Fibroblast of lung (primary cell): ENCODE measurements at regions not wholly inside any gene's neighbourhood (a gene's known extent, or its start where the extent isn't known, plus 50 kb on each side); places are given as distances from the start of the nearest gene placed in this dataset.
A peak's percentile ranks its signal among the peaks of the same experiment; 100 is the strongest.

Experiments
- DNase-seq, 2 donors: peaks; one replicate each; pipeline versions ENCODE4 v3.0.0 to v3.0.0-alpha.2; 2010; ENCODE audit warnings: low read depth in 2 of 2
- H2AFZ ChIP-seq: 2 replicates; pipeline ENCODE4 v1.5.1; 2012; ENCODE audit warnings: low read length, control low read depth, inconsistent platforms
- H3K27ac ChIP-seq: 2 replicates; pipeline ENCODE4 v1.5.1; 2011; ENCODE audit warnings: low read length, control low read depth; ENCODE audit not compliant: insufficient read depth
- H3K27me3 ChIP-seq: 2 replicates; pipeline ENCODE4 v1.5.1; 2011; ENCODE audit warnings: mild to moderate bottlenecking, low read length; ENCODE audit not compliant: control insufficient read depth, insufficient read depth
- H3K36me3 ChIP-seq: 2 replicates; pipeline ENCODE4 v1.5.1; 2011; ENCODE audit warnings: low read length; ENCODE audit not compliant: control insufficient read depth, insufficient read depth
- H3K4me1 ChIP-seq: 2 replicates; pipeline ENCODE4 v1.5.1; 2011; ENCODE audit warnings: low read length; ENCODE audit not compliant: control insufficient read depth, insufficient read depth; ENCODE audit errors: extremely low read depth
- H3K4me2 ChIP-seq: 2 replicates; pipeline ENCODE4 v1.5.1; 2011; ENCODE audit warnings: low read length, control low read depth; ENCODE audit not compliant: insufficient read depth; ENCODE audit errors: extremely low read depth
- H3K4me3 ChIP-seq, 4 experiments: fragments of 200-600 bp in 1 of 4; sonication (generic) in 1 of 4; replicated peaks in 1 of 4; 2 replicates each; pipeline ENCODE4 v1.5.1; 2011 to 2016; ENCODE audit warnings: low read length in 4 of 4, low read depth in 3 of 4, mild to moderate bottlenecking in 3 of 4, control low read depth in 2 of 4, inconsistent platforms in 1 of 4, mixed read lengths in 1 of 4; ENCODE audit not compliant: insufficient read depth in 1 of 4; ENCODE audit errors: control extremely low read depth in 1 of 4
- H3K79me2 ChIP-seq: 2 replicates; pipeline ENCODE4 v1.5.1; 2012; ENCODE audit warnings: mild to moderate bottlenecking, low read length, inconsistent platforms; ENCODE audit not compliant: control insufficient read depth, insufficient read depth
- H3K9ac ChIP-seq: 2 replicates; pipeline ENCODE4 v1.5.1; 2011; ENCODE audit warnings: mild to moderate bottlenecking, low read length, control low read depth; ENCODE audit not compliant: insufficient read depth
- H3K9me3 ChIP-seq: 2 replicates; pipeline ENCODE4 v1.5.1; 2012; ENCODE audit warnings: low read depth, low read length; ENCODE audit not compliant: control insufficient read depth, insufficient read depth
- H4K20me1 ChIP-seq: 2 replicates; pipeline ENCODE4 v1.5.1; 2011; ENCODE audit warnings: low read length; ENCODE audit not compliant: control insufficient read depth, insufficient read depth; ENCODE audit errors: extremely low read depth
- EZH2 ChIP-seq: IDR thresholded peaks from 2 replicates; pipeline ENCODE4 v1.5.1; 2012; ENCODE audit warnings: low read length, control low read depth, mild to moderate bottlenecking; ENCODE audit errors: missing control alignments
- TF ChIP-seq, protein P1 (sequence below), 2 donors: IDR thresholded peaks in 1 of 2; conservative IDR thresholded peaks in 1 of 2; 1 replicate in 1 of 2; 2 replicates in 1 of 2; pipeline ENCODE4 v1.5.1; 2011 to 2012; ENCODE audit warnings: low read length in 2 of 2, control low read depth in 1 of 2, inconsistent platforms in 1 of 2, low read depth in 1 of 2, mild to moderate bottlenecking in 1 of 2

DNA sequence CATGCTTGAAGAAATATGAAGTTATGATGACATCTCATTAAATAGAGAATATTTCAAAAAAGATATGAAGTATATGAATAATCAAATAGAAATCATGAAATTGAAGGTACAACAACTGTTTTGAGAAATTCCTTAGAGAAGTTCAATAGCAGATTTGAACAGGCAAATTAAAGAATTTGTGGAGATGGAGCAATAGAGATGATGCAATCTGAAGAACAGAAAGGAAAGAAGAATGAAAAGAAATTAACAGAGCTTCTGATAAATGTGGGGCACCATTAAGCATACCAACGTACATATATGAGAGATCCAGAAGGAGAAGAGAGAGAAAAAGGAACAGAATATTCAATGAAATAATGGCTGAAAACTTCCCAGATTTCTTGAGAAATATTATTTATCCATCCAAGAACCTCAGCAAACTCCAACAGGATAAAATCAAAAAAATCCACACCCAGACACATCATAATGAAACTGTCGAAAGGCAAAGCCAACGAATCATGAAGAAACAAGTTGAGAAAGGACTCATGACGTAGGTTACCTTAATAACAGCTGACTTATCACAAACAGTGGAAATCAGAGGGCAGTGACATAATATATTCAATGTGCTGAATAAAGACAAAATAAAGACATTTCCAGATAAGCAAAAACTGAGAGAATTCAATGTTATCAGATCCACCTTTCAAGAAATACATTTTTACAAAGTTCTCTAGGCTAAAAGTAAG lies 297.2 kb upstream of the TARS1 start:
- Histone ChIP-seq H3K79me2 (no peaks in the 10 kb centered on the region), H3K27me3 (no peaks in the 10 kb centered on the region), H3K4me2 (no peak overlapping the region), H3K4me1 (peaks cover 16% of the 10 kb centered on the region), H3K27ac (no peak overlapping the region), H3K9ac (no peak overlapping the region), H3K4me3 (no peak overlapping the region), H3K9me3 (no peaks in the 10 kb centered on the region), H3K36me3 (no peaks in the 10 kb centered on the region), H2AFZ (no peak overlapping the region), H4K20me1 (no peaks in the 10 kb centered on the region)
- no peak for DNase-seq
- no peak for TF ChIP-seq EZH2
- TF ChIP-seq, protein P1, sequence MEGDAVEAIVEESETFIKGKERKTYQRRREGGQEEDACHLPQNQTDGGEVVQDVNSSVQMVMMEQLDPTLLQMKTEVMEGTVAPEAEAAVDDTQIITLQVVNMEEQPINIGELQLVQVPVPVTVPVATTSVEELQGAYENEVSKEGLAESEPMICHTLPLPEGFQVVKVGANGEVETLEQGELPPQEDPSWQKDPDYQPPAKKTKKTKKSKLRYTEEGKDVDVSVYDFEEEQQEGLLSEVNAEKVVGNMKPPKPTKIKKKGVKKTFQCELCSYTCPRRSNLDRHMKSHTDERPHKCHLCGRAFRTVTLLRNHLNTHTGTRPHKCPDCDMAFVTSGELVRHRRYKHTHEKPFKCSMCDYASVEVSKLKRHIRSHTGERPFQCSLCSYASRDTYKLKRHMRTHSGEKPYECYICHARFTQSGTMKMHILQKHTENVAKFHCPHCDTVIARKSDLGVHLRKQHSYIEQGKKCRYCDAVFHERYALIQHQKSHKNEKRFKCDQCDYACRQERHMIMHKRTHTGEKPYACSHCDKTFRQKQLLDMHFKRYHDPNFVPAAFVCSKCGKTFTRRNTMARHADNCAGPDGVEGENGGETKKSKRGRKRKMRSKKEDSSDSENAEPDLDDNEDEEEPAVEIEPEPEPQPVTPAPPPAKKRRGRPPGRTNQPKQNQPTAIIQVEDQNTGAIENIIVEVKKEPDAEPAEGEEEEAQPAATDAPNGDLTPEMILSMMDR (conservative IDR thresholded peaks at IDR 0.05 in 1 of 2, IDR thresholded peaks at IDR 0.05 in 1 of 2; ENCODE audit: low read depth in 1 of 2, low read length in 2 of 2), result no peak

DNA sequence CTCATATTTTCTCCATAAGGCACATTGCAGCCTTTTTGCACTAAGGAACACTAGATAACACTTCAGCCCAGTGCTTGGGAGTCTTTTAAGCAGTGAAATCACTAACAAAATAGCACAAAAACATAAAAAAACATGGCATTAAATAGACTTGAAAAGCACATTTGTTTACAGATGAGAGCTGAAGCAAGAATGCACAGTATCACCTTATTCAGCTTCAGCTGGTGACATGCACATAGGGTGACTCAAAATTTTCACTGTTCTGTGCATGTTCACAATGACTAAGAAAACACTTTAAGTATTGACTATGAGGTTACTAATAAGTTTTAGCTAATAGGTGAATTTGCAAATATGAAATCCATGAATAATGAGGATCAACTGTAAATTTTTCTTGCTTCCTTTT lies 293.9 kb upstream of the TARS1 start:
- no peaks in the 10 kb centered on the region for H3K9me3 ChIP-seq
- no peaks in the 10 kb centered on the region for H3K79me2 ChIP-seq
- no peaks in the 10 kb centered on the region for H4K20me1 ChIP-seq
- peaks cover 16% of the 10 kb centered on the region for H3K4me1 ChIP-seq
- DNase-seq, result peak in 1 of 2 donors; percentile 50
- TF ChIP-seq EZH2, result no peak
- TF ChIP-seq, protein P1 (conservative IDR thresholded peaks at IDR 0.05 in 1 of 2, IDR thresholded peaks at IDR 0.05 in 1 of 2; ENCODE audit: low read depth in 1 of 2, low read length in 2 of 2), result no peak
- H2AFZ ChIP-seq, result no peak overlapping the region
- no peak overlapping the region for H3K27ac ChIP-seq
- H3K4me2 ChIP-seq, result no peak overlapping the region
- no peak overlapping the region for H3K9ac ChIP-seq
- no peaks in the 10 kb centered on the region for H3K36me3 ChIP-seq
- no peaks in the 10 kb centered on the region for H3K27me3 ChIP-seq
- H3K4me3 ChIP-seq, result no peak overlapping the region

DNA sequence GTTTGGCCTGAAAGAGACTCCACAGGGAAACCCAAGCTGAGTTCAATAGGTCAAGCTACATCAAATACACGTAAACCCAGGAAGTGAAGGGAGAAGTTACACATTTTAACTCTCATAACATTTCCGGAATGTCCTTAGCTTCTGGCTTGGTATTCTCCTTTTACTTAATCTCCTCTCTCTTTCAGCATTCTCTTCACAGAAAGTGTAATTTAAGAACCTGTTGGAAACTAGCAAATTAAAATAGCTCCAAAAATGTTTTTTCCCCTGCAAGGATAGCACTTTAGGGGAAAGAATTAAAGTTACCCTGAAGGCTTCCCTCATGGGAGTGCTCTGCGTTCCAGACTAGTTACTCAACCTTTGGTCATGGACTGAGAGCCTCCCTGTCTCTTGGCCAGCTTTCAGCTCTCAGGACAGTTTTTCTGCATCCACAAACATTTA lies 292.7 kb upstream of the TARS1 start:
- no peaks in the 10 kb centered on the region for H3K9me3 ChIP-seq
- no peak overlapping the region for H3K4me2 ChIP-seq
- H3K4me1 ChIP-seq, result peaks cover 16% of the 10 kb centered on the region
- no peak overlapping the region for H3K27ac ChIP-seq
- TF ChIP-seq, protein P1 (conservative IDR thresholded peaks at IDR 0.05 in 1 of 2, IDR thresholded peaks at IDR 0.05 in 1 of 2; ENCODE audit: low read depth in 1 of 2, low read length in 2 of 2), result no peak
- TF ChIP-seq EZH2, result no peak
- no peak overlapping the region for H3K9ac ChIP-seq
- H3K79me2 ChIP-seq, result no peaks in the 10 kb centered on the region
- no peaks in the 10 kb centered on the region for H3K27me3 ChIP-seq
- peak; percentile 66 to 91 for DNase-seq
- no peaks in the 10 kb centered on the region for H4K20me1 ChIP-seq
- no peak overlapping the region for H3K4me3 ChIP-seq
- no peaks in the 10 kb centered on the region for H3K36me3 ChIP-seq
- H2AFZ ChIP-seq, result no peak overlapping the region
